Thoracic aorta (tissue), 2 donors: ENCODE measurements at regions not wholly inside any gene's neighbourhood (a gene's known extent, or its start where the extent isn't known, plus 50 kb on each side); places are given as distances from the start of the nearest gene placed in this dataset.
"Not testable (repeated sequence)": the region's sequence is repeated elsewhere in the genome, so short reads cannot be mapped to it uniquely, and the experiment has no call there.

Experiments
- ATAC-seq: fragments of 150-250 bp; one replicate; pipeline ENCODE4 v1.8.0; 2017; ENCODE audit warnings: low read depth; ENCODE audit not compliant: insufficient number of reproducible peaks, low FRiP score
- DNase-seq: peaks from one replicate; pipeline ENCODE4 v3.0.0-alpha.2; 2020; ENCODE audit warnings: low spot score
- H3K27ac ChIP-seq, 2 donors: fragments of 200-600 bp; sonication (generic); 1 replicate in 1 of 2; 2 replicates in 1 of 2; pipeline ENCODE4 v1.5.1; 2016; ENCODE audit warnings: mild to moderate bottlenecking in 2 of 2, moderate library complexity in 2 of 2
- H3K27me3 ChIP-seq: fragments of 200-600 bp; sonication (generic); replicated peaks from 2 replicates; pipeline ENCODE4 v1.6.0; 2016; ENCODE audit warnings: mild to moderate bottlenecking; ENCODE audit not compliant: insufficient read depth
- H3K36me3 ChIP-seq: fragments of 200-600 bp; sonication (generic); one replicate; pipeline ENCODE4 v1.5.1; 2016
- H3K4me1 ChIP-seq, 2 donors: fragments of 200-600 bp; sonication (generic); 1 replicate in 1 of 2; 2 replicates in 1 of 2; pipeline versions ENCODE4 v1.5.1 to v1.6.0; 2016; ENCODE audit warnings: low read depth in 2 of 2, mild to moderate bottlenecking in 1 of 2; ENCODE audit not compliant: control insufficient read depth in 1 of 2
- H3K4me3 ChIP-seq: fragments of 200-600 bp; sonication (generic); 2 replicates; pipeline ENCODE4 v1.5.1; 2016; ENCODE audit warnings: mild to moderate bottlenecking
- H3K9me3 ChIP-seq: fragments of 200-600 bp; sonication (generic); 2 replicates; pipeline ENCODE4 v1.5.1; 2016
- CTCF ChIP-seq: fragments of 200-600 bp; sonication (generic); IDR thresholded peaks from one replicate; pipeline ENCODE4 v1.5.1; 2019; ENCODE audit warnings: antibody characterized with exemption

GRCh38 chr18:71321319-71321718, 1032.5 kb downstream of the SOCS6 start:
- no peaks in the 10 kb centered on the region for H3K9me3 ChIP-seq
- TF ChIP-seq CTCF = no peak
- ATAC-seq = no peak
- H3K36me3 ChIP-seq = no peaks in the 10 kb centered on the region
- H3K4me1 ChIP-seq = no peaks in the 10 kb centered on the region
- no peak for DNase-seq
- no peaks in the 10 kb centered on the region for H3K27me3 ChIP-seq
- H3K27ac ChIP-seq = no peak overlapping the region
- H3K4me3 ChIP-seq = no peak overlapping the region

GRCh38 chr18:71304856-71305255, 1016.0 kb downstream of the SOCS6 start:
- no peaks in the 10 kb centered on the region for H3K27me3 ChIP-seq
- no peak for ATAC-seq
- no peaks in the 10 kb centered on the region for H3K36me3 ChIP-seq
- no peak overlapping the region for H3K4me3 ChIP-seq
- DNase-seq = no peak
- no peaks in the 10 kb centered on the region for H3K4me1 ChIP-seq
- H3K9me3 ChIP-seq = no peaks in the 10 kb centered on the region
- no peak for TF ChIP-seq CTCF
- H3K27ac ChIP-seq = no peak overlapping the region

- H3K4me3 ChIP-seq, ATAC-seq, H3K9me3 ChIP-seq, H3K27me3 ChIP-seq, H3K4me1 ChIP-seq, DNase-seq, H3K27ac ChIP-seq, H3K36me3 ChIP-seq: not testable (repeated sequence)
Measured at GRCh38 chr18:71303743-71304142, 1014.9 kb downstream of the SOCS6 start.

GRCh38 chr18:71301596-71301995, 1012.8 kb downstream of the SOCS6 start:
- no peak for TF ChIP-seq CTCF
- Histone ChIP-seq H3K36me3 (no peaks in the 10 kb centered on the region), H3K27ac (no peak overlapping the region), H3K9me3 (no peaks in the 10 kb centered on the region), H3K4me3 (no peak overlapping the region), H3K27me3 (no peaks in the 10 kb centered on the region), H3K4me1 (no peaks in the 10 kb centered on the region)
- DNase-seq (no peak), ATAC-seq (no peak)

GRCh38 chr18:71294201-71294600, 1005.4 kb downstream of the SOCS6 start:
- H3K4me3 ChIP-seq, ATAC-seq, H3K9me3 ChIP-seq, H3K4me1 ChIP-seq, DNase-seq, H3K36me3 ChIP-seq, H3K27me3 ChIP-seq, H3K27ac ChIP-seq: not testable (repeated sequence)

- ATAC-seq (no peak), DNase-seq (no peak)
- no peak overlapping the region for H3K27ac ChIP-seq
- H3K36me3 ChIP-seq = no peaks in the 10 kb centered on the region
- no peaks in the 10 kb centered on the region for H3K9me3 ChIP-seq
- H3K4me3 ChIP-seq = no peak overlapping the region
- H3K27me3 ChIP-seq = no peaks in the 10 kb centered on the region
- no peak for TF ChIP-seq CTCF
- H3K4me1 ChIP-seq = no peaks in the 10 kb centered on the region
Measured at GRCh38 chr18:71293322-71293721, 1004.5 kb downstream of the SOCS6 start.
